GM19468 (cell line): ENCODE measurements at regions not wholly inside any gene's neighbourhood (a gene's known extent, or its start where the extent isn't known, plus 50 kb on each side); places are given as distances from the start of the nearest gene placed in this dataset.

ENCODE experiments used
- ATAC-seq: cut with Tn5 transposase; IDR thresholded peaks from one replicate; pipeline ENCODE4 v1.9.1; 2021; ENCODE audit warnings: mild to moderate bottlenecking, moderate library complexity, moderate number of reproducible peaks; ENCODE audit not compliant: unreplicated experiment; ENCODE audit errors: extremely low read depth

DNA sequence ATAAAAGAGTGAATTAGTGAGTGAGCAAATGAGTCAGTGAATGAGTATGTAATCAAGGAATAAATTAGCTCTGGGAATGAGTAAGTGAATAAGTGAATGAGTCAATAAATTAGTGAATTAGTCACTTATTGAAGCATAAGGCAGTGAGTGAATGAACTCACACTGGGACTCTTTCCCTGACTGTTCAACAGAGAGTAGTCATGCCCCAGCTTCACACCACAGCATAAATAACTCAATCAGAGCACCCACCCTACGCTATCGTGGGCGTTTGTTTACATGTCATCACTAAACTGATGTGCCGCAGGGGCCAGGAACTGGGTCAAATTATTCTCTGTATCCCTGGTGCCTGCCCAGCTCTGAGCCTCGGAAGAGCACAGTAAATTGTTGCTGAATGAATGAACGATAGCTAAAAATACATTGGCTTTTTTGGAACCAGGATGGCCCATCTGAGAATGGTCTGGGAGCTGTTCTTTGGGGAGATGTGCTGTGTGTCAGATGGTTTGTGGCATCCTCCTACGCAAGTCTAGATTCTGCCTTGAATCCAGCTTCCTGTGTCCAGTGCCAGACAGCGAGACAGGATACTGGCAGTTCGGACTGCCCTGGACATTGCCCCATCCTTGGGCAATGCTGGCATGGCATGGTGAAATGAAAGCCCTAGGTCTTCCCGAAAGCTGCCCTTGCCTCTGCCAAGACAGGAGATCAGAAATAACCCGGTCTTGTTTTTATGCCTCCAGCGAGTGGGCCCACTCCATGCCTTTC lies 98.0 kb upstream of the RTL1 start:
- no peak for ATAC-seq

DNA sequence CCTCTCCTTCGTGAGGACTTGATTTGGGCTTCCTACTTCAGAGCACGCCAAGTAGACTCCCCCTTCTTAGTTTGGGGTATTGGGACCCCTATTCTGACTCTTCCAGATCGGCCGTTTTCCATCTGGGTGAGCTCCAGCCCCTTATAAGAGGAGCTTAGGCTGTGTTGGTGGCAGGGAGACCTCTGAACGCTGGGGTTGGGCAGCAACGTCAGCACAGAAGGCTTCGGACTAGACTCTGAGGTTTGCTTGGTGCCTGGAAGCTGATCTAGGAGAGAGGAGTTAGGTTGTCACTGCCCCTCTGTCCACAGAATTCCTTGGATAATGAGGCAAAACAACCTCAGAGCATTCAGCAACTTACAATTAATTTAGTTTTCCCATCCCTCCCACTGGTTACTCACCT lies 99.2 kb upstream of the RTL1 start:
- no peak for ATAC-seq

DNA sequence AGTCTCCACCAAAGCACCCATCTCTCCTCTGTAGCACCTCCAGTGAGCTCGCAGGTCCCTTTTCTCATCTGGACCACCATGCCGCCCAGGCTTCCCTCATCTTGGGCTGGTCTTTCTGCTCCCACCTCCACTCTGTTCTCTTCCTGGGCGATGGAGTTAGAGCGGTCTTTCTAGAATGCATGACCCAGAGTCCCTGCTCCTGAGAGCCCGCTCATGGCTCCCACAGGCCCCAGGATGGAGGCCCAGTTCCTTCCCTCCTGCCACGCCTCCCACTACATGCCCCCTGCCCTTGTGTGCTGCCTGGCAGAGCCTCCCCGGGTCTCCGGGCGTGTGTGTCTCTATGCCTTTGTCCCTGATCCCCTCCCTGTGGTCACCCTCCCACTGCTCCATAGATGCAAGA lies 100.7 kb upstream of the RTL1 start:
- no peak for ATAC-seq

DNA sequence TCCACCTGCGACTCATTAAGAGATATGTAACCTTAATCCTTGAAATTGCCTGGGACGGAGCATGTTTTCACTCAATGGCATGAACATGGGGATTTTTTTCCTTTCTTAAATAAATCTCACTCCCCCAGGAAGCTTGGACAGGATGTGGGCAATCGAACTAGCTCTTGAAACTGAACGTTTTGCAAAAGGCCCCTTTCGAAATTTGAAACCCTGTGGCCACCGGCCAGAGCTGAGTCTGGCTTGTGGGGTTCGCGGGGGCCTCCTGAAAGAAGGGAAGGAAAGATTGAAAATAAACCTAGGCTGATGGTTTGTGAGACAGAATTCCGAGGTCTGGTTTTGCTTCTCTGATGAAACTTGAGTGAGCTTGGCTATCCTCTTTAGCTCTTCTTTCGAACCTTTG lies 101.4 kb upstream of the RTL1 start:
- no peak for ATAC-seq

DNA sequence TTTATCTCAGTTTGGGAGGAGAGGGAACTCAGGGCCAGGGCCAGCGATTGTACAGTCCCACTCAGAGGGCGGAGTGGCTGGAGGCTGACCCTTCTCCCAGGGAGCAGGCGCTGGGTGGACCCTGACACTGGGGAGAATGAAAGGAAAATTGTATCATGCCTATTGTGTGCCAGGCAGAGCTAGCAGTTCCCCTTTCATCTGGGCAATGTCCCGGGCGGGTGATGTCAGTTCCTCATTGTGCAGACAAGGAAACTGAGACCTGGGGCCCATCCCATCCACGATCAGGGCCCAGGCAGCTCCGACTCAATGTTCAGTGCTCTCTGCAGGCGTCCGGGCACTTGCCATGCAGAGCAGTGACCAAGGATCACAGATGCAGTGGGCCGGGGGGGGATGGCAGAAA lies 101.9 kb upstream of the RTL1 start:
- ATAC-seq: no peak

DNA sequence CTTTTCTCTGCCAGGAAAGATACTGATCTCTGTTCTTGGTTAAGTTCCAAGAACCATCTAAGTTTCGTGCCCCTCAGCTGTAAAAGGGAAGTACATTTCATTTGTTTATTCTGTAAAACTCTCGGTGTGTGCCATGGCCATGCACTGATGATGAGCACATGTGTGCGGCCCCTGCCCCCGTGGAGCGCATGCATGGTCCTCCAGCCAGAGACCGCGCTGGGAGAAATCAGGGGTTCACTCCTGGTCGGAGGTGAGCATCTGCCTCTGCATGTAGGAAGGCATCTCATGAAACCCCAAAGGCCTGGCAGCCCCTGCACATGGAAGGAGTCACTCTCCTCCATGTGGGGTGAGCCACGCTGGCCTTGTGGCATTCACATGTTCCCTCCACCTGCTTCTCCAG lies 102.5 kb upstream of the RTL1 start:
- ATAC-seq: no peak

DNA sequence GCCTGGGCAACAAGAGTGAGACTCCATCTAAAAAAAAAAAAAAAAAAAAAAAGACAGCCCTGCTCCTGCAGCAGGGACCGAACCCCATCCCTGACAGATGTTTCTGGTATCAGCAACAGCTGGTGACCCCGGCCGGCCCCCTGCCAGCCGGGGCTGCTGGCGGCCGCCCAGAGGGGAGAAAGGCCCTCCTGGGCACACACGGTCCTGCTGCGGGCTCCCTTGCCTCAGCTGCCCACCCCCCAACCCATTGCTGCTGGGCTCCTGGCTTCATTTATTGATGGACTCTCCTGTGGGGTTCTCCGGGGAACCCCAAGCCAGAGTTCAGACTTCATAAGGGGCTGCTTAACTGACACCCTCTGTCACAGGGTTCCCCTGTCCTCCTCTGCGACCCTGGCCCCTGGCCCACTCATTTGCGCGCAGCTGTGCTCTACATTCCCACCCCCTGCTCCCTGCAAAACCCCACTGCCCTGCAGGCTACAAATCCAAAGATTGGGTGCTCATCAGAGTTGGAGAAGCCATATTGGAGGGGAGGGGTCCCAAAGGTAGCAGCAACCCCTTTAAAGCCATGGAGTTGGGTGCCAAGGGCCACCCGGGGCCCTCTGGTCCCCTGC lies 103.6 kb upstream of the RTL1 start:
- no peak for ATAC-seq

DNA sequence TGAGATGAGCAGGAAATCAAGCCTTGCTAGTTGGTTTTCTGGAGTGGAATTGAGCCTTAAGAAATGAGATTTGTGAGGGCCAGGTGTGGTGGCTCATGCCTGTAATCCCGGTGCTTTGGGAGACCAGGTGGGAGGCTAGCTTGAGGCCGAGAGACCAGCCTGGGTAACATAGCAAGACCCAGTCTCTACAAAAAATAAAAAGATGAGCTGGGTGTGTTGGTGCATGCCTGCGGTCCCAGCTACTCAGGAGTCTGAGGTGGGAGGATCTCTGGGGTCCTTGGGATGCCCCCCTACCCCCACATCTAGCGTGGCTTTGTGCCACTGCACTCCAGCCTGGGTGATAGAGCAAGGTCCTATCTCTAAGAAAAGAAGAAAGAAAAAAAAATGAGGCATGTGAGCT lies 104.2 kb upstream of the RTL1 start:
- ATAC-seq: no peak

DNA sequence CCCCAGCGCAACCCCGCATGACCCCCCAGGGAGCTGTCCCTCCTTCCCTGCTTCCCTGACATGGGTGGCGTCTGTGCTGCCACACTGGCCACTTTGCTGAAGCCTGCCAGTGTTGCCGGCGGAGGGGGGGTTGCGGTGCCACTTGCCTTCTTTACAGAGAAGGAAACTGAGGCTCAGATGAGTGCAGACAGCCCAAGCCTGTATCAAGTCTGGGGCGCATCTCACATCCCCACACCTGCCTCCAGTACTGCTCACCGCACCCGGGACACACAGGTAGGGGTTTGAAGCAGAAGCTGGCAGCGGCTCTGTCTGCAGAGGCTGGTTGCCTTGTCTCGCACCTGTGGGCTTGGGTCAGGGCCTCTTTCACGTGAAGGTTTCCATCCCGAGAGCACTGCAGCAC lies 104.7 kb upstream of the RTL1 start:
- no peak for ATAC-seq

DNA sequence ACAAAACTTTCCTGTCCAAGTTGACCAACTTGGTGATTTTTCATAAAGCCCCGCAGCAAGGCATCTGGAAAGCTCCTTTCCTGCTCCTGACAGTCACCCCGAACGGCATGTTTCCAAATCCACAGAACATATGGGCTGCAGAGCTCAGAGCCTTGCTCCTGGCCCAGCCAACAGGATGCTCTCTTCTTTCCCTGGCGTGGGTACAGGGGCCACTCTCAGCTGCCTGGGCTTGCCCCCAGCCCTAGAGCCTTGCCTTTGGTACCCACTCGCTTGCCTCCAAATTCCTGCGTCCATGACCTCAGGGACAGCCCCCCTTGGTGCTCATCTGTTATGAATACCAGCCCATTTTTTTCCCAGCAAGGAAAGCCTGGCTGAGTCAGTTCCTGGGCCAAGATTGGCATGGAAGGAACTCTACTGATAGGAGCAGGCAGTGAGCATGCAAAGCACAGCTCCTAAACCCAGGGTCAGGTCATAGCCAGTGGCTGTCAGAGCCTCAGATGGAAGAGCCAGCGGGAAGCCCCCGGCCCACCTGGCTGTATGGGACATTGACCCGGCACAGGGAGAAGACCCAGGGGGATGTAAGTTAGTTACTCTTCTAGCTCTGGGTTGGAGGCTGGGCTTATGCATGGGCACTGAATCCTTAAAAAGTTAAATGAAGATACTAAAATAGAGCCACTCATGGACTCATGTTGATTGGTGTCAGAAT lies 105.3 kb upstream of the RTL1 start:
- ATAC-seq: no peak

DNA sequence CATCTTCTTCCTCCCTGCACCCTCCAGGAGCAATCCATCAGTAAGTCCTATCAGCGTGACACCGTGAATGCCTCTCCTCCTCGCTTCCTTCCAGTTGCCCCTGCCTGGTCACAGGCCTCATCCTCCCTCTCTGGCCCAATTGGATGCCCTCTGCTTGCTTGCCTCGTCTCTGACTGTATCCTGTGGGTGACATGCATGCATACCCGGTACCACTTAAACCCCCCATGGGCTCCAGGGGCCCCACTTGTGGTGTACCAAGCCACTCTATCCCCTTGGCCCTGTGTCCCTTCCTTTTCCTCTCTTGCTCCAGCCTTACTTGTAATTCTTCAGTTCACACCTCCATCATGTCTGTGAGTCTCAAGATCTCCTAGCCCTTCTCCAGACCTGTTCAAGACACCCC lies 106.0 kb upstream of the RTL1 start:
- no peak for ATAC-seq

DNA sequence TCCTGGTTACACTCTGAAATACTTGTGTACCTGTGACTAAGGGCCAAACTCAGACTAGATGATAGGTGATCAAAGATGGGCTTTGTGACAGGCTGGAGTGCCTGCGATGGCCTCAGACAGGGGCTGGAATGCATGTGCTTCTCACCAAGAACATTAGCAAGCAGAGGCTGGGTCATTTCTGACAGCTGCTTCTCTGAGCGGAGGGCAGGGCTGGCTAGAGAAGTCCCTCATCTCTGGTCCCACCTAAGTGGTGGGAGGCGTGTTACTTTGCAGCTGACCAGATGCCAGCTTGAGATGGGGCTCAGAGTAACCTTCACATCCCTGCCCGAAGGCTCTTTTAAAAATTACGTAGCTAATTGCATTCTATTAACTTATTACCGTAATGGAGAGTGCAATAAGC lies 106.8 kb upstream of the RTL1 start:
- ATAC-seq: no peak

DNA sequence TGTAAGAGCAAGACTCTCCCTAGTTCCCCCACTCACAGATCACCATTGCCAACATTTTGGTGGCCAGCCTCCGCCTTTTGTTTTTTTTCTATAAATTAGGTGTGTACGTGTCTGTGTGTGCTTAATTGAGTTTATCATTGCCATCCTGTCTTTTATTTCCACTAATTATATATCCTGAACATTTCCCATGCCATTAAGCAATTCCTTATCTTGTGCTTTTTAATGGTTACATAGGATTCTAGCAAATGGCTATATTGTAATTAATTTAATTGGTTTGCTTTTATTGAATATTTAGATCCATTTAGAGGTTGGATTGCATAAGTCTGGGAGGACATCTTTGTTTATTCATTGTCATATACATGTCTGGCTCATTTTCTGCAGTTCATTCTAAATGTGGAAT lies 107.3 kb upstream of the RTL1 start:
- ATAC-seq: no peak

DNA sequence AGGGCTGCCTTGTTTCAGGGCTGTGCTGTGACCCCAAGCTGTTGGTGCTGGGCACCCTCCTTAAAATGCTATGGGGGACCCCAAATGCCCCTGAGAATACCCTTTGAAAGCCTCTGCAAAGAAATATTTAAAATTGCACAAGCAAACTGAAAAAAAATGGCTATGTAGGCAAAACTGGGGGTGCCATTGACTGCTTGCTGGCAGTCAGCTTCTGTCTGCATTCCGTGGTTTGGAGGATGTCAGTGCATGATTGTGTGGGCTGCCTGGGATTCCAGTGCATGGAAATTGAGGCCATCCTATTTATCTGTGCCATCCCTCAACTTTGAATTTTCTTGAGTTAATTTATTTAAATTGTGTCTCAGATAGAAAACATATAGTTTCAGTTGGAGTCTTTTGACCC lies 113.7 kb upstream of the RTL1 start:
- no peak for ATAC-seq

DNA sequence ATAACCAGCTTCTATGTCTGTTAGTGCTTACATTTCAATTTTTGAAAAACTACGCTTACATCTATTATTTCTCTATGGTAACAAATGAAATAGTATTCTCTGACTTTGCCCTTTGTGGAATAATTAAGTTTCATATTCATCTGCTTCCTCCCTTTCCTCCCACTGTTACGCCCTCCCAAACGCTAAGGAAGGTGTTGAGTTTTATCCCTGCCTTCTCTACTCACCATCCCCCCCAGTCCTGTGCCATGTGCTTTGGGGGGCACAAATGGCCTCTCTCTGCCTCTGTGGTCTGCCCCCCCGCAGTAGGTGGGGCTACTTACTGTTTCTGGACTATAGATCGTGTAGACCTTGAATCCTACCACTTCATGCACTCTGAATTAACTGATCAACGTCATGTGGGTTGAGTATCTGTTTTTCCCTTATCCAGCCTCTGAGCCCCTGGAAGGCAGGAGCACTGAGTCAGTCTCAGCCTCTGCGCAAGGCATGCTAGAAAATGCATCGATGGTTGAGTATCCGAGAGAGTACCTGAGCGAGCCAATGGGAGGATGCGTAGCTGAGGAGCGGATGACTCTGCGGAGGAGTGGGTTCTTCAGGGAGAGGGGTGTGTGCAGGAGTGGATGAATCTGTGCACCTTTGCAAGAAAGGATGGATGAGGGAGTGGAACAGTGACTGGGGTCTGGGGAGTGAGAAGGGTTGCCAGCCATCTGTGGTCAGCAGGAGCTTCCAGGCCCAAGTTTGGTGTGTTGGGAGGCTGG lies 114.5 kb upstream of the RTL1 start:
- ATAC-seq: no peak

DNA sequence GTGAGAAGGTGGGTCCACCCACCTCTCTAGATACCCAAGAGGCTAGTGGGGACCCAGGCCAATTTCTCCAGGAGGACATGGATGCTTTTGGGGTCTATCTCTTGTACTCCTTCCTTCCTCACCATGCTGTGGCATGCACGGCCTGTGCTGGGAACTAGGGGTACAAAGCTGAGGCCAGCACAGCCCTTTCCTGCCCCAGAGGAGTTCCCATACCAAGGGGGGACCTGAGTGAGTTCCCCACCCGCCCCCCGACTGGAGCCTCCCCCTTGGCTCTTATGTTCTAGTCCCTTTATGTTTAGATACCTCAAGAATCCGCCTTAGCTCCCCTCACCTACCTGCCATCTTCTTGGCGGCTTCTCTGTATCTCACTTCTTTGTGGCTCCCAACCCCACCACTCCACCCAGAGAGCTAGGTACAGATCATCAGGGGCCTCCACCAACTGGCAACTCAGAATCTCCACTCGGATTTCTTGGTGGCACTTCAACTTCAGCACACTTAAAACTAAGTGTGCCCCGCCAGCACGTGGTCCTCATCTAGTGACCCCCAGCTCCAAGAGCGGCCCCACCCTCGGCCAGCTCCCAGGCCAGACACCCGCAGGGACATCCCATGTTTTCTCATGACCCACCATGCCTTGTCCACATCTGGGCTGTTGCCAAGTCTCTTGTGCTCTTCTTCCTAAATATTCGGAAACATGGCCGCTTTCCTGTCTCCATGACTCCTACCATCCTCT lies 115.2 kb upstream of the RTL1 start:
- no peak for ATAC-seq

DNA sequence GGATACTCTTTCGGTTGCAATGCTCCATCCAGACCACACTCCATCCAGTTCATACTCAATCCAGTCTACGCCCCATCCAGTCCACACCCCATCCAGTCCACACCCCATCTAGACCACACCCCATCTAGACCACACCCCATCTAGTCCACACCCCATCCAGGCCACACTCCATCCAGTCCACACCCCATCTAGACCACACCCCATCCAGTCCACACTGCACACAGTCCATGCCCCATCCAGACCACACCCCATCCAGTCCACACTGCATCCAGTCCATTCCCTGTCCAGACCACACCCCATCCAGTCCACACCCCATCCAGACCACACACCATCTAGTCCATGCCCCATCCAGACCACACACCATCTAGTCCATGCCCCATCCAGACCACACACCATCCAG lies 116.0 kb upstream of the RTL1 start:
- ATAC-seq: no peak

DNA sequence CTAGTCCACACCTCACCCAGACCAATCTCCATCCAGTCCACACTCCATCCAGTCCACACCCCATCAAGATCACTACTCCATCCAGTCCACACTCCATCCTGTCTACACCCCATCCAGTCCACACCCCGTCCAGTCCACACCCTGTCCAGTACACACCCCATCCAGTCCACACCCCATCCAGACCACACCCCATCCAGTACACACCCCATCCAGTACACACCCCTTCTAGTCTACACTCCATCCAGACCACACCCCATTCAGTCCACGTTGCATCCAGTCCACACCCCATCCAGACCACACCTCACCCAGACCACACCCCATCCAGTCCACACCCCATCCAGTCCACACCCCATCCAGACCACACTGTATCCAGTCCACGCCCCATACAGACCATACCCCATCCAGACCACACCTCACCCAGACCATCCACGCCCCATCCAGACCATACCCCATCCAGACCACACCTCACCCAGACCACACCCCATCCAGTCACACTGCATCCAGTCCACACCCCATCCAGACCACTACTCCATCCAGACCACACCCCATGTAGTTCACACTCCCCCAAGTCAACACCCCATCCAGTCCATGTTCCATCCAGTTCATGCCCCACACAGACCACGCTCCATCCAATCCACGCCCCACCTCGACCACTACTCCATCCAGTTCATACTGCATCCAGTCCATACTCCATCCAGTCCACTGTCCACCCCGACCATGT lies 116.6 kb upstream of the RTL1 start:
- ATAC-seq: no peak

DNA sequence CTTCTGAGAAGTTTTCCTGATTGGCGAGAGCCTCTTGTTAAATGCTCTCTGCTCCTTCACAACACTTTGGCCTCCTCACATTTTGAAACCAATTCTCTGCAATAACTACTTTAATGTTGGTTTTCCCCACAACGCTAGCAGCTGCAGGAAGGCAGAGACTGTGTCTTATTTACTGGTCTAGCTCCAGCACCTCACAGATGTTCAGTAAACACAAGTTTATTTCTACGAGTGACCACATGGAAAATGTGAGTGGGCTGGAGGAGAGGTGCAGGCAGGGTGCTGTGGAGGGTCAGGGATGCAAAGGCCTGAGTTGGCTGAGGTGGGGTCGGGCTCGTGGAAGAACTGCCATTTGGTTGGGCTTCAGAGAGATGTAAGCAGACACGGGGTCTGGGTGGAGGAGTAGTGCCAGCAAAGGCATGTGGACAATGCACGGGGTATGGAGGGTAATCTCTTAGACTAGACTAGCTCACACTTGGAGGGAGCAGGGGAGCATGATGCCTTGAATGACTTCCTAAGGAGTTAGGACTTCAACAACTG lies 117.4 kb upstream of the RTL1 start:
- no peak for ATAC-seq
